H9 (cell line): ENCODE measurements at regions not wholly inside any gene's neighbourhood (a gene's known extent, or its start where the extent isn't known, plus 50 kb on each side); places are given as distances from the start of the nearest gene placed in this dataset.

Source experiments
- DNase-seq: peaks from one replicate; pipeline ENCODE4 v3.0.0-alpha.2; 2017
- H2AFZ ChIP-seq: one replicate; pipeline ENCODE4 v1.6.1; 2013; ENCODE audit warnings: mild to moderate bottlenecking, low read length, control low read depth, moderate library complexity
- H2AK5ac ChIP-seq: 2 replicates; pipeline ENCODE4 v1.6.1; 2013; ENCODE audit warnings: low read length, control low read depth, mixed read lengths; ENCODE audit not compliant: insufficient read length
- H2BK120ac ChIP-seq: one replicate; pipeline ENCODE4 v1.6.1; 2013; ENCODE audit warnings: low read depth, mild to moderate bottlenecking, low read length, control low read depth, inconsistent platforms; ENCODE audit not compliant: poor library complexity, severe bottlenecking
- H2BK12ac ChIP-seq: 2 replicates; pipeline ENCODE4 v1.6.1; 2013; ENCODE audit warnings: low read length, control low read depth, mixed read lengths, low read depth; ENCODE audit not compliant: insufficient read length
- H2BK15ac ChIP-seq: 2 replicates; pipeline ENCODE4 v1.6.1; 2013; ENCODE audit warnings: low read depth, low read length, control low read depth
- H2BK20ac ChIP-seq: one replicate; pipeline ENCODE4 v1.6.1; 2013; ENCODE audit warnings: low read depth, mild to moderate bottlenecking, low read length, control low read depth, inconsistent platforms; ENCODE audit not compliant: poor library complexity, severe bottlenecking
- H2BK5ac ChIP-seq: 2 replicates; pipeline ENCODE4 v1.6.1; 2013; ENCODE audit warnings: low read length, control low read depth, mixed read lengths; ENCODE audit not compliant: insufficient read length
- H3K14ac ChIP-seq: 2 replicates; pipeline ENCODE4 v1.6.1; 2013; ENCODE audit warnings: low read length, control low read depth; ENCODE audit not compliant: insufficient read depth
- H3K18ac ChIP-seq: 2 replicates; pipeline ENCODE4 v1.6.1; 2013; ENCODE audit warnings: low read depth, mild to moderate bottlenecking, mixed read lengths, low read length, control low read depth; ENCODE audit not compliant: insufficient read length
- H3K23ac ChIP-seq: 2 replicates; pipeline ENCODE4 v1.6.1; 2013; ENCODE audit warnings: low read length, control low read depth, mixed read lengths, low read depth; ENCODE audit not compliant: insufficient read length
- H3K23me2 ChIP-seq: 2 replicates; pipeline ENCODE4 v1.6.1; 2013; ENCODE audit warnings: low read depth, mild to moderate bottlenecking, mixed read lengths, low read length, control low read depth; ENCODE audit not compliant: insufficient read length, poor library complexity, severe bottlenecking
- H3K27ac ChIP-seq: 2 replicates; pipeline ENCODE4 v1.5.1; 2013; ENCODE audit warnings: low read length, control low read depth, mixed read lengths, low read depth; ENCODE audit not compliant: insufficient read length
- H3K27me3 ChIP-seq: 2 replicates; pipeline ENCODE4 v1.6.1; 2013; ENCODE audit warnings: low read length, control low read depth, inconsistent platforms; ENCODE audit not compliant: insufficient read depth
- H3K4ac ChIP-seq: 2 replicates; pipeline ENCODE4 v1.6.1; 2013; ENCODE audit warnings: low read depth, mild to moderate bottlenecking, control low read depth, inconsistent platforms, low read length, moderate library complexity
- H3K4me1 ChIP-seq: 2 replicates; pipeline ENCODE4 v1.6.1; 2013; ENCODE audit warnings: low read length, control low read depth, inconsistent platforms; ENCODE audit not compliant: insufficient read depth
- H3K4me2 ChIP-seq: 2 replicates; pipeline ENCODE4 v1.6.1; 2013; ENCODE audit warnings: low read length, control low read depth, mixed read lengths; ENCODE audit not compliant: insufficient read length, insufficient read depth
- H3K56ac ChIP-seq: 2 replicates; pipeline ENCODE4 v1.6.1; 2013; ENCODE audit warnings: low read depth, mild to moderate bottlenecking, mixed read lengths, low read length, control low read depth; ENCODE audit not compliant: insufficient read length
- H3K79me1 ChIP-seq: 2 replicates; pipeline ENCODE4 v1.6.1; 2013; ENCODE audit warnings: low read depth, mild to moderate bottlenecking, moderate library complexity, low read length, control low read depth, inconsistent platforms; ENCODE audit not compliant: insufficient read depth, poor library complexity, severe bottlenecking
- H3K79me2 ChIP-seq: 2 replicates; pipeline ENCODE4 v1.6.1; 2013; ENCODE audit warnings: low read length, control low read depth, inconsistent platforms; ENCODE audit not compliant: insufficient read depth
- H3K9ac ChIP-seq: 2 replicates; pipeline ENCODE4 v1.6.1; 2013; ENCODE audit warnings: low read length, control low read depth, mixed read lengths; ENCODE audit not compliant: insufficient read length; ENCODE audit errors: extremely low read depth
- H3K9me3 ChIP-seq: one replicate; pipeline ENCODE4 v1.6.1; 2013; ENCODE audit warnings: low read depth, low read length, inconsistent platforms; ENCODE audit not compliant: control insufficient read depth
- H3T11ph ChIP-seq: one replicate; pipeline ENCODE4 v1.6.1; 2013; ENCODE audit warnings: mild to moderate bottlenecking, low read length, control low read depth, inconsistent platforms
- H4K20me1 ChIP-seq: one replicate; pipeline ENCODE4 v1.6.1; 2013; ENCODE audit not compliant: control insufficient read depth, insufficient read length, insufficient read depth
- H4K5ac ChIP-seq: 2 replicates; pipeline ENCODE4 v1.6.1; 2013; ENCODE audit warnings: low read depth, mild to moderate bottlenecking, mixed read lengths, low read length, control low read depth; ENCODE audit not compliant: insufficient read length
- H4K8ac ChIP-seq: replicated peaks from 2 replicates; pipeline ENCODE4 v1.6.1; 2013; ENCODE audit warnings: low read length, control low read depth, mixed read lengths, low read depth; ENCODE audit not compliant: insufficient read length
- H4K91ac ChIP-seq: 2 replicates; pipeline ENCODE4 v1.6.1; 2013; ENCODE audit warnings: low read depth, mild to moderate bottlenecking, moderate library complexity, mixed read lengths, low read length, control low read depth; ENCODE audit not compliant: insufficient read length
- H3K27ac Mint-ChIP-seq, 3 experiments: 2 replicates in 2 of 3; 3 replicates in 1 of 3; pipeline ENCODE4 v1.8.0; 2020 to 2021; ENCODE audit warnings: mixed read lengths in 3 of 3, mild to moderate bottlenecking in 1 of 3, moderate library complexity in 1 of 3
- H3K27me3 Mint-ChIP-seq: 2 replicates; pipeline ENCODE4 v1.8.0; 2021; ENCODE audit warnings: low read depth, mild to moderate bottlenecking, moderate library complexity, mixed read lengths
- H3K36me3 Mint-ChIP-seq, 3 experiments: 2 replicates in 2 of 3; 3 replicates in 1 of 3; pipeline ENCODE4 v1.8.0; 2020 to 2021; ENCODE audit warnings: low read depth in 3 of 3, mixed read lengths in 3 of 3; ENCODE audit not compliant: insufficient read depth in 1 of 3
- H3K4me1 Mint-ChIP-seq, 2 experiments: 2 replicates each; pipeline ENCODE4 v1.8.0; 2020; ENCODE audit warnings: mixed read lengths in 2 of 2
- H3K4me3 Mint-ChIP-seq, 2 experiments: 2 replicates in 1 of 2; 3 replicates in 1 of 2; pipeline ENCODE4 v1.8.0; 2020 to 2021; ENCODE audit warnings: mild to moderate bottlenecking in 2 of 2, mixed read lengths in 2 of 2, moderate library complexity in 1 of 2
- H3K9me3 Mint-ChIP-seq, 2 experiments: 2 replicates in 1 of 2; 3 replicates in 1 of 2; pipeline ENCODE4 v1.8.0; 2020; ENCODE audit warnings: mild to moderate bottlenecking in 2 of 2, mixed read lengths in 2 of 2, moderate library complexity in 1 of 2
- WGBS: extraction: QIAGEN DNeasy Blood & Tissue Kit; methylation state at CpG from one replicate; pipeline ENCODE4 v1.1.7; 2013; ENCODE audit warnings: missing lambda C conversion rate, low lambda C conversion rate, mixed read lengths; ENCODE audit not compliant: insufficient read length; ENCODE audit errors: extremely low coverage; 5-methylcytosine and 5-hydroxymethylcytosine counted together
- TF ChIP-seq, protein P1 (sequence below): fragments of 200-600 bp; sonication (generic); conservative IDR thresholded peaks from 3 replicates; pipeline ENCODE4 v1.8.0; 2021; ENCODE audit warnings: antibody characterized with exemption, mild to moderate bottlenecking

DNA sequence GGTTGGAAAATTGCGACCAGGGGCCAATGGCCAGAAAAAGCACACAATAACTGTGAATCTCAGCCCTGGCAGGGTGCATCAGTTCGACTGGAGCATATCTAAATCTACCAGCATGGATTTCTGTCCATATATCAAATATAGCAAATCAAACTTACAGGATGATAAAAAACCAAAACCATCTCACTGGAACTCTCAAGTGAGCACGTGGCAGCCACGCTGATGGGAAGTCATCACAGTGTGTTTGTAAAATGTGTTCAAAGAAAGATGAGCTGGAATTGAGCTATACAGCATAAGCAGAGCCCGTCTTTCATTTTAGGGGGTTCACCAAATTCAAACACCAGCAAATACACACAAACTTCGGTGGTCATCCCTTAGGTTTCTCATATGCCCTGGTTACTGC lies 610.1 kb downstream of the AJAP1 start:
- Mint-ChIP-seq H3K27me3 (peaks cover 68% of the 10 kb centered on the region), H3K4me3 (no peak overlapping the region), H3K4me1 (peaks cover 28 to 31% of the 10 kb centered on the region in 2 experiments), H3K27ac (no peak overlapping the region), H3K36me3 (peaks cover 6 to 26% (median 14%) of the 10 kb centered on the region in 3 experiments), H3K9me3 (peaks cover 36 to 46% of the 10 kb centered on the region in 2 experiments)
- H2AFZ ChIP-seq: no peak overlapping the region
- TF ChIP-seq, protein P1, sequence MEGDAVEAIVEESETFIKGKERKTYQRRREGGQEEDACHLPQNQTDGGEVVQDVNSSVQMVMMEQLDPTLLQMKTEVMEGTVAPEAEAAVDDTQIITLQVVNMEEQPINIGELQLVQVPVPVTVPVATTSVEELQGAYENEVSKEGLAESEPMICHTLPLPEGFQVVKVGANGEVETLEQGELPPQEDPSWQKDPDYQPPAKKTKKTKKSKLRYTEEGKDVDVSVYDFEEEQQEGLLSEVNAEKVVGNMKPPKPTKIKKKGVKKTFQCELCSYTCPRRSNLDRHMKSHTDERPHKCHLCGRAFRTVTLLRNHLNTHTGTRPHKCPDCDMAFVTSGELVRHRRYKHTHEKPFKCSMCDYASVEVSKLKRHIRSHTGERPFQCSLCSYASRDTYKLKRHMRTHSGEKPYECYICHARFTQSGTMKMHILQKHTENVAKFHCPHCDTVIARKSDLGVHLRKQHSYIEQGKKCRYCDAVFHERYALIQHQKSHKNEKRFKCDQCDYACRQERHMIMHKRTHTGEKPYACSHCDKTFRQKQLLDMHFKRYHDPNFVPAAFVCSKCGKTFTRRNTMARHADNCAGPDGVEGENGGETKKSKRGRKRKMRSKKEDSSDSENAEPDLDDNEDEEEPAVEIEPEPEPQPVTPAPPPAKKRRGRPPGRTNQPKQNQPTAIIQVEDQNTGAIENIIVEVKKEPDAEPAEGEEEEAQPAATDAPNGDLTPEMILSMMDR: no peak
- WGBS: no CpG with 5 or more reads among the region's 6 CpGs
- no peak overlapping the region for H3K56ac ChIP-seq
- H3K14ac ChIP-seq: no peak overlapping the region
- H3K9me3 ChIP-seq: peaks cover 7% of the 10 kb centered on the region
- peaks cover 4% of the 10 kb centered on the region for H3K23me2 ChIP-seq
- H2BK5ac ChIP-seq: no peak overlapping the region
- H4K5ac ChIP-seq: no peak overlapping the region
- H3K79me2 ChIP-seq: no peaks in the 10 kb centered on the region
- DNase-seq: no peak
- H3K4me2 ChIP-seq: no peak overlapping the region
- H2BK12ac ChIP-seq: no peak overlapping the region
- H2AK5ac ChIP-seq: no peak overlapping the region
- no peak overlapping the region for H3K27ac ChIP-seq
- no peak overlapping the region for H4K8ac ChIP-seq
- H3K9ac ChIP-seq: no peak overlapping the region
- H3T11ph ChIP-seq: no peak overlapping the region
- peaks cover 8% of the 10 kb centered on the region; the same call in 1 of the 2 replicates for H3K4me1 ChIP-seq
- H3K4ac ChIP-seq: no peak overlapping the region
- H3K79me1 ChIP-seq: no peaks in the 10 kb centered on the region
- H3K18ac ChIP-seq: no peak overlapping the region
- no peak overlapping the region for H2BK20ac ChIP-seq
- no peak overlapping the region for H4K91ac ChIP-seq
- no peaks in the 10 kb centered on the region for H3K27me3 ChIP-seq
- H2BK15ac ChIP-seq: no peak overlapping the region
- H4K20me1 ChIP-seq: no peaks in the 10 kb centered on the region
- H2BK120ac ChIP-seq: no peak overlapping the region
- no peak overlapping the region for H3K23ac ChIP-seq
